Spleen (tissue), 7 donors: ENCODE measurements at regions not wholly inside any gene's neighbourhood (a gene's known extent, or its start where the extent isn't known, plus 50 kb on each side); places are given as distances from the start of the nearest gene placed in this dataset.

ENCODE experiments used
- CTCF ChIP-seq, 11 experiments: fragments of 200-600 bp in 7 of 11; fragments of 450-650 bp in 4 of 11; sonication (generic) in 4 of 11; IDR thresholded peaks in 8 of 11; conservative IDR thresholded peaks in 3 of 11; 1 replicate in 7 of 11; 2 replicates in 4 of 11; pipeline versions ENCODE4 v1.4.0 to v1.8.0; 2016 to 2021; ENCODE audit warnings: antibody characterized with exemption in 11 of 11, inconsistent platforms in 4 of 11, mild to moderate bottlenecking in 1 of 11
- POLR2A ChIP-seq, 3 donors: fragments of 450-650 bp; IDR thresholded peaks; one replicate each; pipeline ENCODE4 v1.5.1; 2017; ENCODE audit warnings: antibody characterized with exemption in 3 of 3, mild to moderate bottlenecking in 1 of 3
- donor health status: DM: no; HTN: no; CAD: no; lungs with moderate emphysema.
- donor health status: DM: no; HTN: no; CAD: no.
- donor health status: DM: no; HTN: no; CAD: no.

- no peak for TF ChIP-seq POLR2A (IDR thresholded peaks at IDR 0.05)
- no peak for TF ChIP-seq CTCF (IDR thresholded peaks at IDR 0.05 in 8 of 11, conservative IDR thresholded peaks at IDR 0.05 in 3 of 11)
These were observed 242.4 kb upstream of the TBX3 start for GRCh38 chr12:114926341-114926740.
